Endothelial cell of umbilical vein (primary cell): ENCODE measurements at regions not wholly inside any gene's neighbourhood (a gene's known extent, or its start where the extent isn't known, plus 50 kb on each side); places are given as distances from the start of the nearest gene placed in this dataset.

ENCODE experiments used
- BruUV-seq: library from RNA; stranded (reverse); fragments of 400-500 nt; replicated peaks from 2 replicates; lab custom pipeline; 2021; lab: Mats Ljungman, UMichigan
- CTCF ChIA-PET: fragments of 300-600, 350-600 bp; sonication (Branson Sonifier 250); formaldehyde crosslinking; loops from one replicate; lab custom pipeline; 2021; ENCODE audit warnings: antibody characterized with exemption, inconsistent platforms; lab: Charles Lee
- POLR2A ChIA-PET: fragments of 300-600, 350-600 bp; sonication (Branson Sonifier 250); formaldehyde crosslinking; loops from one replicate; lab custom pipeline; 2021; ENCODE audit warnings: antibody characterized with exemption, inconsistent platforms; lab: Charles Lee
- DNase-seq: peaks from one replicate; pipeline ENCODE4 v3.0.0-alpha.2; 2011; ENCODE audit warnings: low read depth, low spot score
- FAIRE-seq: peaks from 2 replicates; lab custom pipeline; 2011; peaks lifted over from hg19 to GRCh38; lab: Jason Lieb, UNC
- H2AFZ ChIP-seq: 2 replicates; pipeline ENCODE4 v1.6.0; 2012; ENCODE audit warnings: low read depth, low read length, control low read depth, inconsistent platforms
- H3K27ac ChIP-seq: 2 replicates; pipeline ENCODE4 v1.5.1; 2011; ENCODE audit warnings: low read depth, mild to moderate bottlenecking, control low read depth, low read length, moderate library complexity; ENCODE audit not compliant: insufficient read depth
- H3K27me3 ChIP-seq, 2 experiments: 2 replicates each; pipeline versions ENCODE4 v1.6.0 to v1.6.1; 2011; ENCODE audit warnings: low read length in 2 of 2, mixed read lengths in 1 of 2; ENCODE audit not compliant: control insufficient read depth in 2 of 2, insufficient read depth in 2 of 2
- H3K36me3 ChIP-seq, 2 experiments: 2 replicates in 1 of 2; 3 replicates in 1 of 2; pipeline ENCODE4 v1.5.1; 2011; ENCODE audit warnings: low read length in 2 of 2, mild to moderate bottlenecking in 1 of 2, moderate library complexity in 1 of 2; ENCODE audit not compliant: control insufficient read depth in 2 of 2, insufficient read depth in 2 of 2; ENCODE audit errors: extremely low read depth in 1 of 2
- H3K4me1 ChIP-seq: 3 replicates; pipeline ENCODE4 v1.5.1; 2011; ENCODE audit warnings: mild to moderate bottlenecking, low read length; ENCODE audit not compliant: control insufficient read depth, insufficient read depth; ENCODE audit errors: extremely low read depth
- H3K4me2 ChIP-seq: 2 replicates; pipeline ENCODE4 v1.6.1; 2011; ENCODE audit warnings: low read length, control low read depth, mixed read lengths; ENCODE audit not compliant: insufficient read depth
- H3K4me3 ChIP-seq, 3 experiments: fragments of 200-600 bp in 1 of 3; sonication (generic), shearing (Covaris generic) in 1 of 3; replicated peaks in 1 of 3; 2 replicates each; pipeline ENCODE4 v1.5.1; 2011 to 2016; ENCODE audit warnings: control low read depth in 3 of 3, low read length in 3 of 3, mild to moderate bottlenecking in 2 of 3, inconsistent platforms in 1 of 3, low read depth in 1 of 3, moderate library complexity in 1 of 3; ENCODE audit not compliant: insufficient read depth in 1 of 3
- H3K79me2 ChIP-seq: 2 replicates; pipeline ENCODE4 v1.6.0; 2012; ENCODE audit warnings: low read length, inconsistent platforms; ENCODE audit not compliant: control insufficient read depth, insufficient read depth
- H3K9ac ChIP-seq: replicated peaks from 2 replicates; pipeline ENCODE3; 2011; ENCODE audit warnings: low read length, control low read depth; ENCODE audit not compliant: insufficient read depth; ENCODE audit errors: extremely low read depth
- H3K9me1 ChIP-seq: replicated peaks from 3 replicates; pipeline ENCODE4 v1.6.0; 2011; ENCODE audit warnings: mild to moderate bottlenecking, low read length; ENCODE audit not compliant: control insufficient read depth, insufficient read depth; ENCODE audit errors: extremely low read depth
- H3K9me3 ChIP-seq: replicated peaks from 2 replicates; pipeline ENCODE4 v1.5.1; 2012; ENCODE audit warnings: low read length, inconsistent platforms; ENCODE audit not compliant: control insufficient read depth, insufficient read depth
- H4K20me1 ChIP-seq: replicated peaks from 2 replicates; pipeline ENCODE3; 2011; ENCODE audit warnings: mild to moderate bottlenecking, low read length; ENCODE audit not compliant: control insufficient read depth, insufficient read depth; ENCODE audit errors: extremely low read depth
- EZH2 ChIP-seq: IDR thresholded peaks from 2 replicates; pipeline ENCODE4 v1.6.1; 2012; ENCODE audit warnings: borderline replicate concordance, low read depth, mild to moderate bottlenecking, moderate library complexity, low read length, inconsistent platforms; ENCODE audit not compliant: severe bottlenecking
- FOS ChIP-seq: IDR thresholded peaks from 2 replicates; pipeline ENCODE4 v1.6.1; 2011; ENCODE audit warnings: mild to moderate bottlenecking, low read length, moderate library complexity, borderline replicate concordance; ENCODE audit not compliant: insufficient read depth
- GATA2 ChIP-seq: IDR thresholded peaks from 2 replicates; pipeline ENCODE4 v1.7.0; 2011; ENCODE audit warnings: low read depth, mild to moderate bottlenecking, moderate library complexity, mixed read lengths, low read length; ENCODE audit not compliant: insufficient read length, insufficient read depth
- JUN ChIP-seq: IDR thresholded peaks from 2 replicates; pipeline ENCODE4 v1.6.1; 2011; ENCODE audit warnings: borderline replicate concordance, low read depth; ENCODE audit not compliant: insufficient read length, insufficient read depth
- MYC ChIP-seq: IDR thresholded peaks from one replicate; pipeline ENCODE4 v1.6.1; 2011; ENCODE audit warnings: mild to moderate bottlenecking, low read depth, low read length
- POLR2A ChIP-seq: IDR thresholded peaks from 2 replicates; pipeline ENCODE4 v1.6.1; 2012; ENCODE audit warnings: low read depth, mild to moderate bottlenecking, control low read depth, low read length
- POLR2AphosphoS5 ChIP-seq: IDR thresholded peaks from 2 replicates; pipeline ENCODE4 v1.6.1; 2012; ENCODE audit warnings: low read depth, mild to moderate bottlenecking, control low read depth, low read length, moderate library complexity; ENCODE audit not compliant: insufficient read depth
- dilution Hi-C: fragments of 300-500 bp; cut with MboI; formaldehyde crosslinking; loops from one replicate; pipeline ENCODE4 v1.15.0; 2019; ENCODE audit warnings: low sequenced_read_pairs; ENCODE audit not compliant: extremely low pct_ligation_motif_present
- intact Hi-C: fragments of 100-400 bp; cut with micrococcal nuclease; formaldehyde crosslinking; loops from one replicate; pipeline ENCODE4 v1.10.0; 2022
- TF ChIP-seq, protein P1 (sequence below): IDR thresholded peaks from 2 replicates; pipeline ENCODE4 v1.6.1; 2011; ENCODE audit not compliant: insufficient read depth, insufficient read length
- TF ChIP-seq, protein P2 (sequence below), 2 donors: IDR thresholded peaks; 1 replicate in 1 of 2; 2 replicates in 1 of 2; pipeline ENCODE4 v1.5.1; 2011; ENCODE audit warnings: low read length in 2 of 2, mild to moderate bottlenecking in 2 of 2, moderate library complexity in 2 of 2, control low read depth in 1 of 2, inconsistent platforms in 1 of 2, low read depth in 1 of 2; ENCODE audit not compliant: insufficient read depth in 1 of 2; ENCODE audit errors: extremely low read depth in 1 of 2

DNA sequence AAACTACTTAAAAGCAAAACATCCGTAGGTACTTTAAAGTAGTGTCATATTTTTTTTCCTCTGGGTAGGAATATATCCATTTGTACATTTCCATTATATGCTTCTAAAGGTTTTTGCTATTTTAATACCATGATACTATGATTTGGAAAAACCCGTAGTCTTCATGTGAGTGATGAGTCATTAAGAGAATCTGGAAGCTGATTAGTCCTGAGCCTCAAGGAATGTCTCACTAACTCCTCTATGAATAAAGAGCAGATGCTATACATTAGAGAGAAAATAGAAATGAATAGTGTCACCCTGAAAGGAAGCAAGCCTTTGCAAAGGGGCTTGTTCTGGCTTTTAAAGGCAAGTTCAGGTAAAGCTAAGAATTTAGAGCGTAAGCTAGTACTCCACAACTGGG, 432.1 kb downstream of the CCDC91 start:
- CTCF ChIA-PET = no interaction called here

More for the DNA sequence above, 432.1 kb downstream of the CCDC91 start:
- dilution Hi-C loops = no loop called here
- intact Hi-C loops = no loop called here
- Histone ChIP-seq H3K9me1 (no peaks in the 10 kb centered on the region), H3K9me3 (no peaks in the 10 kb centered on the region), H2AFZ (no peak overlapping the region), H3K4me3 (no peak overlapping the region), H4K20me1 (no peaks in the 10 kb centered on the region), H3K79me2 (no peaks in the 10 kb centered on the region), H3K36me3 (no peaks in the 10 kb centered on the region), H3K4me2 (no peak overlapping the region), H3K4me1 (no peaks in the 10 kb centered on the region), H3K9ac (no peak overlapping the region), H3K27me3 (peaks cover 0 to 6% of the 10 kb centered on the region in 2 experiments), H3K27ac (no peak overlapping the region)
- POLR2A ChIA-PET = no interaction called here
- DNase-seq (no peak), FAIRE-seq (no peak)
- BruUV-seq = no TSS peak
- TF ChIP-seq POLR2A (no peak), JUN (no peak), MYC (no peak), GATA2 (no peak), FOS (no peak), EZH2 (no peak), POLR2AphosphoS5 (no peak)
- TF ChIP-seq, protein P1, sequence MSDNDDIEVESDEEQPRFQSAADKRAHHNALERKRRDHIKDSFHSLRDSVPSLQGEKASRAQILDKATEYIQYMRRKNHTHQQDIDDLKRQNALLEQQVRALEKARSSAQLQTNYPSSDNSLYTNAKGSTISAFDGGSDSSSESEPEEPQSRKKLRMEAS = no peak
- TF ChIP-seq, protein P2, sequence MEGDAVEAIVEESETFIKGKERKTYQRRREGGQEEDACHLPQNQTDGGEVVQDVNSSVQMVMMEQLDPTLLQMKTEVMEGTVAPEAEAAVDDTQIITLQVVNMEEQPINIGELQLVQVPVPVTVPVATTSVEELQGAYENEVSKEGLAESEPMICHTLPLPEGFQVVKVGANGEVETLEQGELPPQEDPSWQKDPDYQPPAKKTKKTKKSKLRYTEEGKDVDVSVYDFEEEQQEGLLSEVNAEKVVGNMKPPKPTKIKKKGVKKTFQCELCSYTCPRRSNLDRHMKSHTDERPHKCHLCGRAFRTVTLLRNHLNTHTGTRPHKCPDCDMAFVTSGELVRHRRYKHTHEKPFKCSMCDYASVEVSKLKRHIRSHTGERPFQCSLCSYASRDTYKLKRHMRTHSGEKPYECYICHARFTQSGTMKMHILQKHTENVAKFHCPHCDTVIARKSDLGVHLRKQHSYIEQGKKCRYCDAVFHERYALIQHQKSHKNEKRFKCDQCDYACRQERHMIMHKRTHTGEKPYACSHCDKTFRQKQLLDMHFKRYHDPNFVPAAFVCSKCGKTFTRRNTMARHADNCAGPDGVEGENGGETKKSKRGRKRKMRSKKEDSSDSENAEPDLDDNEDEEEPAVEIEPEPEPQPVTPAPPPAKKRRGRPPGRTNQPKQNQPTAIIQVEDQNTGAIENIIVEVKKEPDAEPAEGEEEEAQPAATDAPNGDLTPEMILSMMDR (IDR thresholded peaks at IDR 0.05; ENCODE audit: extremely low read depth in 1 of 2, insufficient read depth in 1 of 2, low read depth in 1 of 2, low read length in 2 of 2) = no peak
